ENCODE measurements at regions not wholly inside any gene's neighbourhood (a gene's known extent, or its start where the extent isn't known, plus 50 kb on each side); places are given as distances from the start of the nearest gene placed in this dataset.
"Not testable (repeated sequence)": the region's sequence is repeated elsewhere in the genome, so short reads cannot be mapped to it uniquely, and the experiment has no call there.

- TF ChIP-seq, protein P1, sequence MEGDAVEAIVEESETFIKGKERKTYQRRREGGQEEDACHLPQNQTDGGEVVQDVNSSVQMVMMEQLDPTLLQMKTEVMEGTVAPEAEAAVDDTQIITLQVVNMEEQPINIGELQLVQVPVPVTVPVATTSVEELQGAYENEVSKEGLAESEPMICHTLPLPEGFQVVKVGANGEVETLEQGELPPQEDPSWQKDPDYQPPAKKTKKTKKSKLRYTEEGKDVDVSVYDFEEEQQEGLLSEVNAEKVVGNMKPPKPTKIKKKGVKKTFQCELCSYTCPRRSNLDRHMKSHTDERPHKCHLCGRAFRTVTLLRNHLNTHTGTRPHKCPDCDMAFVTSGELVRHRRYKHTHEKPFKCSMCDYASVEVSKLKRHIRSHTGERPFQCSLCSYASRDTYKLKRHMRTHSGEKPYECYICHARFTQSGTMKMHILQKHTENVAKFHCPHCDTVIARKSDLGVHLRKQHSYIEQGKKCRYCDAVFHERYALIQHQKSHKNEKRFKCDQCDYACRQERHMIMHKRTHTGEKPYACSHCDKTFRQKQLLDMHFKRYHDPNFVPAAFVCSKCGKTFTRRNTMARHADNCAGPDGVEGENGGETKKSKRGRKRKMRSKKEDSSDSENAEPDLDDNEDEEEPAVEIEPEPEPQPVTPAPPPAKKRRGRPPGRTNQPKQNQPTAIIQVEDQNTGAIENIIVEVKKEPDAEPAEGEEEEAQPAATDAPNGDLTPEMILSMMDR (IDR thresholded peaks at IDR 0.05): not testable (repeated sequence)
- TF ChIP-seq POLR2A (IDR thresholded peaks at IDR 0.05; ENCODE audit: low read depth): not testable (repeated sequence)
These were observed 327.5 kb downstream of the ZNF479 start for GRCh38 chr7:56804755-56805064.

Measured in esophagus muscularis mucosa (tissue), 3 donors.